ENCODE measurements at regions not wholly inside any gene's neighbourhood (a gene's known extent, or its start where the extent isn't known, plus 50 kb on each side); places are given as distances from the start of the nearest gene placed in this dataset.
A peak's percentile ranks its signal among the peaks of the same experiment; 100 is the strongest.
"Not testable (repeated sequence)": the region's sequence is repeated elsewhere in the genome, so short reads cannot be mapped to it uniquely, and the experiment has no call there.

- no peak for DNase-seq
Measured at GRCh38 chr11:79506734-79507344, 66.0 kb upstream of the TENM4 start.

DNA sequence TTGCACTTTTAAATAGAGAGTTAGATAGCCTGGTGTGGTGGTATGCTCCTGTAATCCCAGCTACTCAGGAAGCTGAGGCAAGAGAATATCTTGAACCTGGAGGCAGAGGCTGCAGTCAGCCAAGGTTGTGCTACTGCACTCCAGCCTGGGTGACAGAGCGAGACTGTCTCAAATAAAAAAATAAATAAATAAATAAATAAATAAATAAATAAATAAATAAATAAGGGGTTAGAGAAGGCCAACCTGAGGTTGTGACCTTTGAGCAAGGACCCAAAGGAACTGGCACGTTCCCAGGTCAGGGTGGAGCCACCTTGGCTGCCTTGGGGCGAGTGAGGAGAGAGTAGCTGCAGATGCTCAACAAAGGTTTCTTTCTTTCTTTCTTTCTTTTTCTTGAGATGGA lies 65.3 kb upstream of the TENM4 start:
- DNase-seq = no peak

GRCh38 chr11:79503028-79503427 lies 62.2 kb upstream of the TENM4 start:
- no peak for DNase-seq

GRCh38 chr11:79501707-79502106 lies 60.9 kb upstream of the TENM4 start:
- DNase-seq = no peak

GRCh38 chr11:79499929-79500328 lies 59.1 kb upstream of the TENM4 start:
- not testable (repeated sequence) for DNase-seq

DNA sequence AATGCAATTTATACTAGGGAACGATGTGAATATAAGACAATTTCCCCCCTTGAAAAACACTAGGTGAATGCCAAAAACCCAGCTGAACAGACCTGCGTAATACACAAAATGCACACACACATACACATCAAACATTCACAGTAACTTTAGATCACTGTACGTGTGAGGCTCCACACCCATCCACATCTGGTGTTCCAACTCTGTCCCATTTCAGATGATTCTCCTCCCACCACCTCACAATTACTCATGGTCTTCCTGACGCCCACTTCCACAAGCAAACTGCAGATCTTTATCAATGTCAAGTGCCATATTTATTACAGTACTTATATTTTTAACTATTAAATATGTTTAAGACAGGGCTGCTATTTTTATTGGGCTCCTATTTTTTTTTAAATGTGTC lies 57.8 kb upstream of the TENM4 start:
- DNase-seq = no peak

DNA sequence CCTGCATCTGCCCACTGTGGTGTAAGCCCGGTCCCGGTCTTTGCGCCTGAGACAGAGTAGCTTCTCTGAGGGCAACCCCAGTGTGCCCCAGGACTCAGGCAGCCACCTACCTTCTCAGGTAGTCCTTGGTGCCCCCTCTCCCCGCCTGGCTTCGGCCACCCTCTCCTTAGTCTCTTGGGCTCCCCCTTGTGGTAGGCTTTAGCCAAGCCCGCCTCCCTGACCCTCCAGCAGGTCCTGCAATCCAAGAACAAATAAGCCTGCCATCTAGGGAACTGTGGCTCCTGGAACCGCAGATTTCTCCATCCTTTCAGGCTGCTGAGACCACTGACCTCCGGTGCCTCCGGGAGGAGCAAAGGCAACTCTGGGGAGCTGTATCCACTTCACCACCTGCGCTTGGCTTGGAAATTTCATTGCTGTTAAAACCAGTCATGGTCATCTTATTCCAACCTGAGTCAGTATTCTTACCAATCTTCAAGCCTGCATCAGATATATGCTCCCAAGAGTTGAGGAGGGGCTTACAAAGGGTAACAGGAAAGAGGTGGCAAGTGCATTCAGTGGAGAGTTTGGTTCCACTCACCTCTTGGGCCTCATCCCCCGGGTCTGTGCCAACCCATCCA lies 52.8 kb upstream of the TENM4 start:
- DNase-seq = peak; percentile 24

- DNase-seq = no peak
Measured at GRCh38 chr11:79492008-79492407, 51.2 kb upstream of the TENM4 start.
